ENCODE measurements at regions not wholly inside any gene's neighbourhood (a gene's known extent, or its start where the extent isn't known, plus 50 kb on each side); places are given as distances from the start of the nearest gene placed in this dataset.

- no peak for TF ChIP-seq CTCF (conservative IDR thresholded peaks at IDR 0.05)
- no peak for TF ChIP-seq EZH2 (IDR thresholded peaks at IDR 0.05; ENCODE audit: low read depth)
These were observed 163.8 kb downstream of the TOX3 start for GRCh38 chr16:52383119-52383518.
